ENCODE measurements at regions not wholly inside any gene's neighbourhood (a gene's known extent, or its start where the extent isn't known, plus 50 kb on each side); places are given as distances from the start of the nearest gene placed in this dataset.

GRCh38 chr12:85617307-85618091, 218.7 kb downstream of the RASSF9 start:
- TF ChIP-seq POLR2A (IDR thresholded peaks at IDR 0.05; ENCODE audit: extremely low read depth, insufficient read length), result no peak
- no peak for TF ChIP-seq MYC (IDR thresholded peaks at IDR 0.05; ENCODE audit: low read depth, low read length)
- no peak for TF ChIP-seq CTCF (IDR thresholded peaks at IDR 0.05; ENCODE audit: low read depth, low read length)
- DNase-seq (ENCODE audit: low read depth), result no peak
- no peak overlapping the region for H3K4me3 ChIP-seq (ENCODE audit: low read depth, low read length)

DNA sequence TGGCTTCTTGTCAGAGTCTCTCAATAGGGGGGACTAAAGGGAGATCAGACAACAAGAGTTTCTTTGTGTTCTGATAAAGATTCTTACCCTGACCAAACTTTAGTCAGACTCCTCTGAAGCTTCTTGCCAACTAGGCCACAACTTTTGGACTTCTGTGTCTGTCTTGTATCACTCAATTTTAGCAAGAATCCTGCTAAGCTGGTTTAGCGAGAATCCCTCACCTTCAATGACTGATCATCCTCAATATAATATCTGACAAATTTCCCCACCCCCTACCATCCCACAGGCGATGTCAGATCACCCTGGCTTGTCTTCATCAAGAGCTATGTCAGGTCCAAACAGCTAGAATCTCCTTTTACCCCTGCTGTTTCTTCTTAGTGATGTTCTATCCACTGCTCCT, 215.2 kb downstream of the RASSF9 start:
- no peak overlapping the region for H3K4me3 ChIP-seq (ENCODE audit: low read depth, low read length)
- TF ChIP-seq MYC (IDR thresholded peaks at IDR 0.05; ENCODE audit: low read depth, low read length) (no peak), POLR2A (IDR thresholded peaks at IDR 0.05; ENCODE audit: extremely low read depth, insufficient read length) (no peak), CTCF (IDR thresholded peaks at IDR 0.05; ENCODE audit: low read depth, low read length) (no peak)
- TF ChIP-seq, protein P1, sequence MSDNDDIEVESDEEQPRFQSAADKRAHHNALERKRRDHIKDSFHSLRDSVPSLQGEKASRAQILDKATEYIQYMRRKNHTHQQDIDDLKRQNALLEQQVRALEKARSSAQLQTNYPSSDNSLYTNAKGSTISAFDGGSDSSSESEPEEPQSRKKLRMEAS (IDR thresholded peaks at IDR 0.05; ENCODE audit: low read depth, low read length), result no peak
- DNase-seq (ENCODE audit: low read depth), result no peak

- DNase-seq (ENCODE audit: low read depth), result no peak
- H3K4me3 ChIP-seq (ENCODE audit: low read depth, low read length), result no peak overlapping the region
- TF ChIP-seq, protein P1 (IDR thresholded peaks at IDR 0.05; ENCODE audit: low read depth, low read length), result no peak
- TF ChIP-seq CTCF (IDR thresholded peaks at IDR 0.05; ENCODE audit: low read depth, low read length), result no peak
Measured at GRCh38 chr12:85623763-85624162, 212.4 kb downstream of the RASSF9 start.

DNA sequence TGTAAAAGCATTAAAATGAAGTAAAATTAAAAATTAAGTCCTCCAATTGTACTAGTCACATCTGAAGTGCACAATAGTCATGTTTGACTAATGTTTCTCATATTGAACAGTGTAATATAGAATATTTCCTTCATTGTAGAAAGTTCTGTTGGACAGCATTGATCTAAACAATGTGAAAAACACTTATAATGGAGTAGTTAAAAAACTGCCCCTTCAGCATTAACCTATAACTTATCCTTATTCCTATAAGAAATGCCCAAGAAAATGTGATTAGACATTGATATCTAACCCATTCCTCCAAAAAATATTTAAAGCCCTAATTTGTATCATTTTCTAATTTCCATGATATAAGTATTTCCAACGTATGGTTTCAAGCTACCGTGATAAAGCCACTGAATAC, 210.7 kb downstream of the RASSF9 start:
- TF ChIP-seq POLR2A (IDR thresholded peaks at IDR 0.05; ENCODE audit: extremely low read depth, insufficient read length) (no peak), CTCF (IDR thresholded peaks at IDR 0.05; ENCODE audit: low read depth, low read length) (no peak), MYC (IDR thresholded peaks at IDR 0.05; ENCODE audit: low read depth, low read length) (no peak)
- TF ChIP-seq, protein P1 (IDR thresholded peaks at IDR 0.05; ENCODE audit: low read depth, low read length), result no peak
- no peak overlapping the region for H3K4me3 ChIP-seq (ENCODE audit: low read depth, low read length)
- no peak for DNase-seq (ENCODE audit: low read depth)

DNA sequence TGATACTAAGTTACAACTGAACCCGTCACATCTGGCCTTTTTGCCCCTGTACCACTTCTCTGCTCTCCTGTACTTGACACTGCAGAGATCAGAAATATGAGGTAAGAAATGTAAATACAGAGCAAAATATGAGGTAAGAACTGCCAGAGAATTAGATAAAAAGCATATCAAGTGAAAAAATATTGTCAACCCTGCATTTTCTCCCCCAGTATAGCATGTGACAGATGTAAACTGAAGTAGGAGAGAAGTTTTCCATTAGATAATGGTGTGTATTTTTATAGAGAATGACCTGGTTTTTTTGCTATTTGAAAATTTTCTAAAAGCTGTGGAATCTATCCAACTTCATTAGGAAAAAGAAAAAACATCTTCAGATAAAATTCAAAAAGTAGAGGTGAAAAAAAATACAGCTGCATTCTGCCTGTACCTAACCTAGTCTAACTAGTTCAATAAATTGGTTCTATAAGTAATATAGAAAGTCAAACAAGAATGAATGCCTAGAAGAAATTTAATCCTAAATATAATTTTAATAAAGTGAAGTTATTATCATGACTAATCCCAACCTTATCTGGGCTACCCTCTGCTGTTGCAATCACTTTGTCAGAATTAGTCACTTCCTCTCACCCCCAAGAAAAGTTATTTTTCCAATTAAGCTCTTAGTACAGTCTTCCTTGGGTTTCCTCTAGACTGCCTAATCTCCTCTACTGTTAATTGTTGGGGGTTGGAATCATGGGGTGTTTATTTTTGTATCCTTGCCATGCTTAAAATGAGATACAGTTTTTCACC, 210.0 kb downstream of the RASSF9 start:
- TF ChIP-seq, protein P1 (IDR thresholded peaks at IDR 0.05; ENCODE audit: low read depth, low read length), result no peak
- no peak for TF ChIP-seq POLR2A (IDR thresholded peaks at IDR 0.05; ENCODE audit: extremely low read depth, insufficient read length)
- no peak for TF ChIP-seq CTCF (IDR thresholded peaks at IDR 0.05; ENCODE audit: low read depth, low read length)
- no peak for TF ChIP-seq MYC (IDR thresholded peaks at IDR 0.05; ENCODE audit: low read depth, low read length)
- no peak overlapping the region for H3K4me3 ChIP-seq (ENCODE audit: low read depth, low read length)

More for the DNA sequence above, 210.0 kb downstream of the RASSF9 start:
- peak; percentile 79 for DNase-seq (ENCODE audit: low read depth)
